NCI-H510A treated with DMSO at 0.1 percent for 48 hours (cell line): ENCODE measurements at regions not wholly inside any gene's neighbourhood (a gene's known extent, or its start where the extent isn't known, plus 50 kb on each side); places are given as distances from the start of the nearest gene placed in this dataset.

Experiments used
- DNase-seq: peaks from one replicate; lab custom pipeline; 2025; lab: John Stamatoyannopoulos, UW

DNA sequence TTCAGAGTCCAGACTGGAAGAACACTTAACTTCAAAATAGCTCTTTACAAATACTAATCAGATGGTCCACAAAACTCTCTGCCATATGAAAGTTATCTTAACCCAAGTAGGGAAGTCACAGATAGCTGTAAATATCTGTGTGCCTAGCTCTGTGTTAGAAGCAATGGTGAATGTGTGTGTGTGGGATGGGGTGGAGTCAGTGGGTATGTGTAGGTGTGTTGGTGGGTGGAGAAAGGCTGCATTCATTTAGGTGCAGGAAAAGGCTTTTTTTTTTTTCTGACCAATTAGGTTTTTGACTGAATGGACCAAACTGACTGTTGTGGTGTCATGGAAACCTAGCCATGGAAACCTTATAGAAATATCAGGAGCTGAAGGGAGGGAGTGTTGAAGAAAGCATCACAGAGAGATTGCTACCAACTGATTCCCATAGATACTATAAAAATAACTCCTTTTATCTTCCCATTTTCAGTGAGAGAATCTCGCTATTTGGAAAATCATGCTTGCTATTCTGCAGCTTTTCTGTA lies 156.2 kb upstream of the NR3C1 start:
- DNase-seq: no peak

DNA sequence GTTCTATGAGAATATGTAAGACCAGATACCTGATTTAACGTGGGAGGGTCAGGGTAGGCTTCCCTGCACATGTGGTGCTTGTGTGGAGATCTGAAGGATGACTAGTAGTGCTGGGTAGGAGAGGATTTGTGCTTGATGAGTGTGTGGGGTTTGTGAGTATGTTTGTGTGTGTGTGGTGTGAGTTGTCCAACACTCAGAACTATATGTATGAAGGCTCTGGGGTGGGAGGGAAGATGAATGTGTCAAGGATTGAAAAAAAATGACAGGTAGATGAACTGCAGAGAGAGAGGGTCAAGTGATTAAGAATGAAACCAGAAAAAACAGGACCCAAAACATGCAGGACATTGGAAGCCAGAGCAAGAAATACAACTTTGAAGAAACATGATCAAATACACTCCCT lies 154.6 kb upstream of the NR3C1 start:
- DNase-seq: no peak

DNA sequence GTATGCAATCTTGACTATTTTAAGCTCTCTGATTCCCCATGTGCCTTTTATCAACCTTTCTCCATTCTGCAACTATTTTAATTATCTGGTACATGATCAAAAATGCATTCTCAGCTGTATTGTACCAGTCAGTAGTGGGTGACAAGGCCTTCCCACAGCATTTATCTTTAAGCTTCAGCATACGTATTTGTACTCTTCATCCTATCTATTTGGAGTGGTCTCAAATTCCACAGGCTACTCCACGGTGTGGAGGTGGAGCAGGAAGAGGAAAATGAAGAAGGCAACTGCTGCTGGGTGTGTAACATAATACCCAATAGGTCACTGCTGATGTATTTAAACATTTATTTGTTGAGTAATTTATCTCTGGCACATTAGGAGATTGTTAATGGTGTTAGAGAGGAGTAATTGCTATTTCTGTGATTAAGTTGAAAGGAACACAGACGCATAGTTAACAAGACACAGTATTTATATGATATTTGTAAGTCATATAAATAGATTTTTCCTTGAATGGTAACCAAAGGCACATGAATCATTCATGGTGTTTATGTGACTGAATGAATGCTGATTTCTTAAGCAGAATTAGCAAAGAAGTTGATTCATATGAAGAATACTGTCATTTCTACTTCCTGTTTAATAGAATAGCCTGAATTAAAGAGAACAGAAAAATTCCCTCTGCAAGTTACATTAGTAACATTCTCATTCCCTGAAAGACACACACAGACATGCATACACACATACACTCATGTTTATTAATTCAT lies 153.8 kb upstream of the NR3C1 start:
- peak; percentile 75 for DNase-seq

DNA sequence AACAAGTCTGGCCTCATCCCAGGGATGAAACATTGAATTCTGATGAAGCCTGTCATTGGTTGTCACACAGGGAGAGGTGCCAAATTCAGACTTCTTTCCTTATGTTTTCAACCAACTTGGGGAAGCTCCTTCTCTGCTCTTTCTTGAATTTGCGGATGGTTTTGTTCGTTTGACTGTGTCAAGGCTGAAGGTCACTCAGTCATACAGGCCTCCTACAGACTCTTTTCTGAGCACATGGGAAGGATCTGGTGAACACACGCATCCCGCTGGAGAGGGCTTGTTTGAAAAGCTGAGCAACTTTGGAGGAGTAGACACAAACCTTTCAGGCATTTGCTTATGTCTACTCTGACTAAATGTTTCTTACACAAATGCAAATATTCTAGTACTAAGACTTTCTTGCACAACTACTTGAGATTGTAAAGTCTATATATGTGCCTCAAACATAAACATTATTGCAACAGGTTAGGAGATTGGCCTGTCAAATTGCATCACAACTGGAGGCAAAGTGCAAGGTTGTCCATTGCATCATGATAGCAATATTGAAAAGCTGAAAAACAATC lies 151.5 kb upstream of the NR3C1 start:
- no peak for DNase-seq

DNA sequence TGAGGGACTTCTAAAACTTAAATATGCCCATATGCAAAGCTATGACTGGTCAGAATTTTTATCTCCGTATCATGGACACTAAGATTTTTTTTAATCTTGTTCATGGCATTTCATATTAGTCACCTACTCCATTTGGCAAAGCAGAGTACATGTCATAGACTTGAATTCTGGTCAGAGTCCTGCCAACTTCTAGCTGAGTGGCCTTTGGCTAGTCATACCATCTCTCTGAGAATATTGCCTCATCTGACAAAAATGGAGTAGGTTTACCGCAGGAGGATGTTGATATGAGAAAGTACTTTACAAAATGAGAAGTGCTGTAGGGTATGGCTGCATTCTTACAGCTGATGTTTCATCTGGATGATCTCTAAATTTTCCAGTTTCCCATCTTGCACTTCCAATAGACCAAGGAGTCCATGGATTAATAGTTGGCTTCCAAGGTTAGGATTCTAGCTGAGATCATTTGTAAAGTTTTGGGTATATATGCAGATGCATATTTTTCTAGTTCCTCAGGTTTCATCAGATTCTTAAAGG lies 150.8 kb upstream of the NR3C1 start:
- no peak for DNase-seq

DNA sequence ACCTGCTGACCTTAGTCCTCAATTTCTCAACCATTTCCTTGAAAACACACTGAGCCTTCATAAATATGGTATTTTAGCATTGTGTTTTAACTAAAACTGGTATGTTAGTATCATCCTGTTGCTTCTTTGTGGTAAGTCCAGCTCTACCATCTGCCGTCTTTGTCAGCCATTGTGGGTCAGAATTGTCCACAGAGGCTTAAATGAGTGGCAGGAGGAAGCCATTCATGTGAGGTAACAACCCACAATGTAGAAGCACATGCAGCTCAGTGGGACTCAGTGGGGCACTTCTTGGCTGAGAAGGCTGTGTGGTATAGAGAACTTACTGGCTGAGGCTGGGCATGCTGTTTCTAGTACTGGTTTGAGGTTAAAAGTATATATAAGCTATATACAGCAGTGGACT lies 149.2 kb upstream of the NR3C1 start:
- no peak for DNase-seq

DNA sequence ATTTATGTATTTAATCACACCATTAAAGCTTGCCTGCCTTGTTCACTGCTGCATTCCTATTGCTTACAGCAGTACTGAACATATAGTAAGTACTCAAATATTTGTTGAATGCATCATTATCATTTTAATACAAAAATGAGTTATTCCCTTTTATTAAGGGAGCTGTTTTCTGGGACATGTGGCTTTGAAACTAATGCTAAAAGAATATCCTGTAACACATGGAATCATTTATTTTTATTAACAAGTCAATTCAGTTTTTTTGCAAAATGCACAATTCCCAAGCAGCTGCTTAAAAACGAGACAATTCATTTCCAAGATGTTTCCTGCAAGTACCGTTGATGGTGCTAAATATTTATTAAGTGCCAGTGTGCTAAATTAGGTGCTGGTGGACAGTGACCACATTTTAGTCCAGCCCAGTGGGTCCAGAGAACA lies 148.3 kb upstream of the NR3C1 start:
- DNase-seq: no peak

DNA sequence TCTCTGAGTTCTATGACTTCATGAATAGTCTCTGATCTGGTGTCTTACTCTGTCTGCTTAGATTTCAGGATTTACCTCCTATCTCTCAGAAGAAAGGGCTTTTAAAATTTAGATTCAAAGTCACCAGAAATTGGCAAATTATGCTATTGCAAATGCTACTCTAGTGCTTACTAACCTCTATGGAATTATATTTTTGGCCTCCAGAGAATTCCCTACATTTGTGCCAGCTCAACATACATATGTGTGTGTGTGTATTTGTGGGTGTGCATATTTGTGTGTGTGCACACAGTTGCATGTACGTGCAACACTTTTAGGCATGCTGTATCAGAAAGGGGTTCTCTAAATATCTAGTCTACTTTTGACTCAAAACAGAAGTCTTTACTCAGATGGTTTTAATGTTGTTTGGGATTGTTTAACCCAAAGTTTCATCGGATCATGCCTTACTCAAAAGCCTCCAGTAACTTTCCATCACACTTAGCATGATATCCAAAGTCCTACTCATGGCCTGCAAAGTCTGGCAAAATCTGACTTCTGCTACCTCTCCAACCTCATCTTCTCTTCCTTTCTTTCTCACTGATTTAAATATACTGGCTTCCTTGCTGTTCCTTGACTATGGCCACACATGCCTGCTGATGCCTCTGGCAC lies 147.6 kb upstream of the NR3C1 start:
- DNase-seq: no peak

DNA sequence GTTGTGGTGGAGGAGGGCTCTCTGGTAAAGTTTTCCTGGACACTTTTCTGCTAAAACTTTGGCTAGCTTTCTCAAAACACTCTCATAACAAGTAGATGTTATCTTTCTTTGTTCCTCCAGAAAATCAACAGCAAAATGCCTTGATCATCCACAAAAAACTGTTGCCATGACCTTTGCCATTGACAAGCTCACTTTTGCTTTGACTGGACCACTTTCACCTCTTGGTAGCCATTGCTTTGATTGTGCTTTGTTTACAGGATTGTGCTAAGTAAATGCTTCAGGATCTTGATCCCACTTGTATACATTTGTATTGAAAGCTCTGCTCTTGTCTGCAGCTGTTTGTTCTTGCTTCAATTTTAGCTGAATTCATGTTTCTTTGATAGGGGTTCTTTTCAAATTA lies 143.9 kb upstream of the NR3C1 start:
- no peak for DNase-seq

DNA sequence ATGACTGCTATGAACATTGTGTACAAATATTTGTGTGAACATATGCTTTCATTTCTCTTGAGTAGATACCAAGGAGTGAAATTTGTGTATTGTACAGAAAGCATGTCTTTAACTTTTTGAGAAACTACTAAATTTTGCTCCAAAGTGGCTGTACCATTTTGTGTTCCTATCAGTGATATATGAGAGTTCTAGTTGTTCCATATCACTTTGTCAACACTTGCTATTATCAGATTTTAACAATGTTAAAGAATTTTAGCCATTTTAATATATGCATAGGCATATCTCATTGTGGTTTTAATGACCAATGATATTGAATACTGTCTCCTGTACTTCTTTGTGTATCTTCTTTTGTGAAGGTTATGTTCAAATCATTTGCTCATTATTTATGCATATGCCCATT lies 142.9 kb upstream of the NR3C1 start:
- no peak for DNase-seq

DNA sequence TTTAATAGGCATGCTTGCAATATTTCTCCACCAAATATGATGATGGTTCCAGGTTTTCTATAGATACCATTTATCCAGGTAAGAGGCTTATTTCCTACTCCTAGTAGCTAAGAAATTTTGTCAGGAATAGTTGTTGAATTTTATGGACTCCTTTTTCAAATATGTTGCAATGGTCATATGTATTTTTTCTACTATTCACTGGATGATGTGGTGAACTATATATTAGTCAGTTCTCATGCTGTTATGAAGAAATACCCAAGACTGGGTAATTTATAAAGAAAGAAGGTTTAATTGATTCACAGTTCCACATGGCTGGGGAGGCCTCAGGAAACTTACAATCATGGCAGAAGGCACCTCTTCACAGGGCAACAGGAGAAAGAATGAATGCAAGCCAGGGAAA lies 141.1 kb upstream of the NR3C1 start:
- no peak for DNase-seq

DNA sequence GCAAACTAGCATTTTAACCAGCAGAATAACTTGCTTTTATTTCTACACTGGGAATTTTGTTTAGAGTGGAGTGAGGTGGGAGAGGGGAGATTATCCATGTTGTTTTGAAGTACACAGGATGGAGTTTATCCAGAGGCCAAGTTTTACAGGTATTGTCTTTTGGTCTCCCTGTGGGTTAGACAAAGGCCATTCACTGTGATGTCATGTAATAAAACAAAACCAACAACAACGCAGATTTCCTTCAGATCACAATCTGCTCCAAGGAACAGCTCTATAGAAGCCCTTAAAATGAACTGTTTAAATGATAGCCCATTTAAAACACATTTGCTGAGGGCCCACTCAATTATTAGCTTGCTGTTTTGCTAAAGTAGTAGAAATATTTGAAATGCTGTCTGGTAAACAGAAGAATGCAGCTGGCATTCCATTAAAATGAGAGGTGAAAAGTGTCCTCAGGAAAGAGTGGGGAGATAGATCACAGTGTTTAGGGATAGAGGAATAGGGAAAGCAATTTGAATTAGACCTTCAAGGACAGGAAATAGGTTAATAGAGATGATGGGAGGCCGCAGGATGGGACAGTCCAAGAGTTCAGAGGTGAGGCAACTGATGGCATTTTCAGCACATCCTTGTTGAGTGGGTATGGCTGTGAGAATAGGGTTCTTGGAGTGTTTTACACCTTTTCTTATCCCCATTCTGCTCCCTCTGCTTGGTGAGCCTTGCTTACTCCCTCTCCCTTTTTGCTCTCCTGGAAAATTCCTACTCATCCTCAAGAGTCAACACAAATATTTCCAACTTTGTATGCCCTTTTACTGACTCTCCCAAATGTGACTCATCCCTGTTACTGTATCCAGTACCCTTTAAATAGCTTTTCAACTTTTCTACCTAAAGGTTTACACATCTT lies 140.1 kb upstream of the NR3C1 start:
- DNase-seq: no peak

DNA sequence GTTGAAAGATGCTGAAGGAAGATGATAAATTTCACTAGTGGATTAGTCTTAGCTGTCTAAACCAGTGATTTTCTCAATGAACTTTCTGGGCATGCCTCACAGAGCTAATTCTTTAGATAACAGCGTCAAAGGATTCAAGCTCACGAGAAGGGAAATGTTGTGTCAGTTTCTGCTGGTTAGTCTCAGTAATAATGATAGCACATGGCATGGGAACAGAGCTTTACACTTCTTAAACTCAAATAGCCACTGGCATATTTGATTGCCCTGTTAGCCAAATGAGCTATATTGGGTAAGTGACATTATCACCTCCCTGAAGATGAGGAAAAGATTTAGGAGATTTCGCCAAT lies 139.3 kb upstream of the NR3C1 start:
- DNase-seq: no peak

DNA sequence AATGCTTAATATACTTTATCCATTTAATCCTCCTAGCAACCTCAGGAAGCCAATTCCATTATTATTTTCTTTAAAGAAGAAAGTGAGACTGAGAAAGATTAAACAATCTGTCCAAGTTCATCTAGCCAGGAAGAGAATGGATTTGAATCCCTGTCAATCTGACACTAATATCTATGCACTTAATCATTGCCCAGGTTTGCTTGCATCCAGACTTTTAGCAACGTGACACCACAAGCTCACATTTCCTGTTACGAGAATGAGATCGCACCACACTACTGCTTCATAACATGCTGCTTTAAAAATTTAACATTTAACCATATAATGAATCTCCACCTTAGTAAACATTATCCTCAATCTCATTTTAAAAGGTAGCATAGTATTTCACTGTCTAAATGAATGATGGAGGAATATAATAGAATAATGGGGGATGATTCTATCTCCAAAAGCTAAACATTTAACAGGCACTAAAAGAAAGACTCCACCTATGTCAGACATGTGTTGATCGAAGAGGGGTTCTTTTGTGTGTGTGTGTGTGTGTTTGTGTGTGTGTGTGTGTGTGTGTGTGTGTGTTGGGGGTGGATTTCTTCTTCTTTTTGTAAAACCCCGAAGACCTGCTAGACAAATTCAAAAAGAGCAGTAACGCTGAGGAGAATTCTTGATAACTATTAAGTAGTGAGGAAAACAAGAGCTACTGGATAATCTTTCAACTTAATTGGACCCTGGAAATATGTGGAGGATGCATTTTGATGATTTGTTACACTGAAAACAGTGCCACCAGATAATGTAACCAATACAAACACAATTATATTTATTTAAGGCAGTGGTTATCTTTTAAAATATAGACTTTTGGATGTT lies 138.7 kb upstream of the NR3C1 start:
- DNase-seq: peak; percentile 42

DNA sequence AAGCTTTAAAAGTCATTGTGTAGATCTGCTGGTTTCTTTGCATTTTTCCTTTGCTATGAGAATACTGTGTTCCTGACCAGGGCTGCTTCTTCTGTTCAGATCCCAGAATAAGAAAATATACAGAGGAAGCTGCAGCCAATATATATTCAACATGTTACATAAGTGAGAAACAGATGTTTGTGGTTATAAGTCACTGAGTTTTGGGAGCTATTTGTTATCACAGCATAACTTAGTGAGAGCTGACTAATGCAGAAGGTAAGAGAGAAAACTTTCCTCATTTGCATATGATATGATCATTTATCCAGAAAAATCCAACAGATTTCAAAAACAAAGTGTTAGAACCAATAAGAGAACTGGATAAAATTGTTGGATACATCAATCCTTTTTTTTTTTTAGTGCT lies 136.3 kb upstream of the NR3C1 start:
- no peak for DNase-seq

DNA sequence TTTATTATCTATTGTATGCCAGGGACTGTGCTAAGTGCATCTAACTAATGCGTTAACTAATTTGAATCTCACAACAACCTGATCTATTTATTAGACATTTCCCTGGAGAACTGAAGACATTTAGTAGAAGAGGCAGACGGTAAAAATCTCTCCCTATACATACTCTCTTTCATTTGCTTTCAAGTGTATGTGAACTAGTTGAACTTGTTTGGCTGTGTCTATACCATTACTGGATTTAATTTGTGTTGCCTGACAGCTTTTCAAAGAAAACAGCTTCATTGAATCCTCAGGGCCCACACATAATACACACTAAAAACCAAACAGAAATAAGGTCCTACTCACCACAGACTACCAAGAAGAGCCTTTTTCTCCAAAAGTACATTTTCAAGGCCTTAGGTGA lies 133.6 kb upstream of the NR3C1 start:
- peak; percentile 27 for DNase-seq

DNA sequence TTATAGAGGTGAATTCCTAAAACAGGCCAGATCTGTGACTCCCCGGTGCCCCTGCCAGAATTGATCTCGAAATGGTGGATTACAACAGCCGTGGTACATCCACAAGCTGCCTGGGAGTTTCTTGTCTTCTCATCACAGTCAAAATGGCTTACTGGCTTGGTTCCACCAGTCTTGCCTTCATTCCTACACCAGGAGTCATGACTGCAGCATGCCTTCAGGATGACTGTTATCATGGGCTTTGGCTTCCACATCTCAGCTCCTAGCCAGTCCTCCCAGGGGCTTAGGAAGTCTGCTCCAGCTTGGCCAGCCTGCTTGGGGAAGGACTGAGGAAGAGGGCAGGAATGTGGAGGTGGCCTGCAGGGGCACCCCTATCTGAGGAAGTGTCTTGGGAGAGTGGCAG lies 132.9 kb upstream of the NR3C1 start:
- no peak for DNase-seq

DNA sequence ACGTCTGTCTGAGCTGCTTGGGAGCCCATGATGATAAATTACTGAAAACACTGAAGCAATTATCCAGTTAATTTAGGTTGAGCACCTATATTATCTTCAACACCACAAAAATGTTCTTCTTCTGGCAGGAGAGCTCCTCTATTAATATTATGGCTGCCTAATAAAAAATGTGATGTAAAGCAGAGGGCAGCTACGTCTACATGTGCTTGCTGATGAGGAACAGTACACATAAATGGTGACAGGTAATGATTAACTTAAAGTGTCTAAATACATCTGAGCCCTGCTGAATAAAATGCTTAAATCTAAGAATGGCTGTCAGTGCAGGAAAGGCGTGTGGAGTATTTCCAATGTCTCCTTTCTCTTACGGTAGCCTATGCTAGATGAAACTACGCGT lies 131.3 kb upstream of the NR3C1 start:
- no peak for DNase-seq

DNA sequence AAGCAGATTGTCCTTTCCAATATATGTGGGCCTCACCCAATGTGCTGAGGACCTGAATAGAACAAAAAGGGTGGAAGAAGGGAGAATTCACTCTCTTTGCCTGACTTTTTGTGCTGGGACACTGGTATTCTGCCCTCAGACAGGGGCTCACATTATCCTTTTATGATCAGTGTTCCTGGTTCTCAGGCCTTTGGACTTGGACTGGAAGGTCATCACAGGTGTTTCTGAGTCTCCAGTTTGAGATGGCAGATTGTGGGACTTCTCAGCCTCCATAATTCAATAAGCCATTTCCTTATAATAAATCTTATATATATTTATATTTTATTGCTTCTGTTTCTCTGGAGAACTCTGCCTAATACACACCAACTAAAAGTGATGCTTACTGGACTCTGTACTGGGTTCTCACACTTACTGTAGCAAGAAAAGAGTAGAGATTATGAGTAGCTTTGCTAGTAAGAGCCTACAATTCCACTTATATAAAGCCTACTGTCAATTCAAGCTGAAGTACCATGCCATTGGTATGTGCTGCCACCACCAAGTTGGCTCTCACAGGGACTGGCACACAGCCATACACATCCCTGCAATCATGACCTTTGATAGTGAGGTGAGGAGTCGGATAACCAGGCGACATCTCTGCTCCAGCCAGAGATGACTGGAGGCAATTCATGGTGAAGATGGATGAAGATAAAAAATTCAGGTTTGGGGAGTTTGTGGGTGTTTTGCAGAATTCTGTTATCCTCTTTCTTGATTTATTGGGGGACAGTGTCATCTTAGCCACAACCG lies 130.7 kb upstream of the NR3C1 start:
- no peak for DNase-seq

DNA sequence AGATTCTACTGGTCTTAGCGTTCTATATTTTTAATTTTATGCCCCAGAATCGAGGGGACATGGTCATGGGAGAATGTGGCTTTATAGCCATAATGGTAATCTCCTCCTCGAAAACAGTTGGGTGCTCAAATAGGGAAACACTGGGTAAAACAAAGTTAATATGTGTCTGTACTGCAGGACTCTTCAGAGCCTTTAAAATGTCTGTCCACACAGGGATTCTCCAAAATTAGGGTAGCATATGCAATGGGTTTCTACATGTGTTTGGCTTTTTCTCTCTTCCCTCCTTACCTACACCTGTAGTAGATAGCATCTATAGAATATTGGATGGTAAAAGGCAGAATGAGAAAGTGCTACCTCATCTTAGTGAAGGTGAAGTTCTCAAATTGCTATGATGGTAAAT lies 130.0 kb upstream of the NR3C1 start:
- no peak for DNase-seq
